HL-60 (cell line): ENCODE measurements at regions not wholly inside any gene's neighbourhood (a gene's known extent, or its start where the extent isn't known, plus 50 kb on each side); places are given as distances from the start of the nearest gene placed in this dataset.

ENCODE experiments used
- CTCF ChIP-seq: IDR thresholded peaks from one replicate; pipeline ENCODE4 v1.5.1; 2011; ENCODE audit warnings: low read length, control low read depth, inconsistent platforms; ENCODE audit not compliant: insufficient read depth
- POLR2AphosphoS5 ChIP-seq: IDR thresholded peaks from 2 replicates; pipeline ENCODE4 v1.6.1; 2012; ENCODE audit warnings: low read depth
- TF ChIP-seq, protein P1 (sequence below): IDR thresholded peaks from 2 replicates; pipeline ENCODE4 v1.6.1; 2012; ENCODE audit warnings: low read depth; ENCODE audit not compliant: insufficient replicate concordance

- no peak for TF ChIP-seq CTCF
- TF ChIP-seq, protein P1, sequence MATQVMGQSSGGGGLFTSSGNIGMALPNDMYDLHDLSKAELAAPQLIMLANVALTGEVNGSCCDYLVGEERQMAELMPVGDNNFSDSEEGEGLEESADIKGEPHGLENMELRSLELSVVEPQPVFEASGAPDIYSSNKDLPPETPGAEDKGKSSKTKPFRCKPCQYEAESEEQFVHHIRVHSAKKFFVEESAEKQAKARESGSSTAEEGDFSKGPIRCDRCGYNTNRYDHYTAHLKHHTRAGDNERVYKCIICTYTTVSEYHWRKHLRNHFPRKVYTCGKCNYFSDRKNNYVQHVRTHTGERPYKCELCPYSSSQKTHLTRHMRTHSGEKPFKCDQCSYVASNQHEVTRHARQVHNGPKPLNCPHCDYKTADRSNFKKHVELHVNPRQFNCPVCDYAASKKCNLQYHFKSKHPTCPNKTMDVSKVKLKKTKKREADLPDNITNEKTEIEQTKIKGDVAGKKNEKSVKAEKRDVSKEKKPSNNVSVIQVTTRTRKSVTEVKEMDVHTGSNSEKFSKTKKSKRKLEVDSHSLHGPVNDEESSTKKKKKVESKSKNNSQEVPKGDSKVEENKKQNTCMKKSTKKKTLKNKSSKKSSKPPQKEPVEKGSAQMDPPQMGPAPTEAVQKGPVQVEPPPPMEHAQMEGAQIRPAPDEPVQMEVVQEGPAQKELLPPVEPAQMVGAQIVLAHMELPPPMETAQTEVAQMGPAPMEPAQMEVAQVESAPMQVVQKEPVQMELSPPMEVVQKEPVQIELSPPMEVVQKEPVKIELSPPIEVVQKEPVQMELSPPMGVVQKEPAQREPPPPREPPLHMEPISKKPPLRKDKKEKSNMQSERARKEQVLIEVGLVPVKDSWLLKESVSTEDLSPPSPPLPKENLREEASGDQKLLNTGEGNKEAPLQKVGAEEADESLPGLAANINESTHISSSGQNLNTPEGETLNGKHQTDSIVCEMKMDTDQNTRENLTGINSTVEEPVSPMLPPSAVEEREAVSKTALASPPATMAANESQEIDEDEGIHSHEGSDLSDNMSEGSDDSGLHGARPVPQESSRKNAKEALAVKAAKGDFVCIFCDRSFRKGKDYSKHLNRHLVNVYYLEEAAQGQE: no peak
- no peak for TF ChIP-seq POLR2AphosphoS5
Measured at GRCh38 chr13:106260352-106260751, 275.1 kb downstream of the EFNB2 start.
